VCaP (cell line): ENCODE measurements at regions not wholly inside any gene's neighbourhood (a gene's known extent, or its start where the extent isn't known, plus 50 kb on each side); places are given as distances from the start of the nearest gene placed in this dataset.

Experiments
- H3K27ac ChIP-seq: fragments of 450-650 bp; 2 replicates; pipeline ENCODE4 v1.5.1; 2017
- CTCF ChIP-seq: fragments of 450-650 bp; conservative IDR thresholded peaks from 2 replicates; pipeline ENCODE4 v1.5.1; 2017; ENCODE audit warnings: mild to moderate bottlenecking, moderate library complexity

- H3K27ac ChIP-seq = no peak overlapping the region
- TF ChIP-seq CTCF = no peak
Observed at GRCh38 chr2:182591774-182592173, 124.3 kb upstream of the DNAJC10 start.

- no peak overlapping the region for H3K27ac ChIP-seq
- TF ChIP-seq CTCF = no peak
Observed at GRCh38 chr2:182592691-182593393, 123.2 kb upstream of the DNAJC10 start.

- H3K27ac ChIP-seq = no peak overlapping the region
- no peak for TF ChIP-seq CTCF
Observed at GRCh38 chr2:182593394-182593975, 122.6 kb upstream of the DNAJC10 start.

- TF ChIP-seq CTCF = no peak
Observed at GRCh38 chr2:182594286-182594685, 121.8 kb upstream of the DNAJC10 start.

GRCh38 chr2:182595650-182596049 is 120.4 kb upstream of the DNAJC10 start:
- H3K27ac ChIP-seq = no peak overlapping the region
- no peak for TF ChIP-seq CTCF

More at GRCh38 chr2:182594286-182594685, 121.8 kb upstream of the DNAJC10 start:
- no peak overlapping the region for H3K27ac ChIP-seq

GRCh38 chr2:182597570-182598295 is 118.3 kb upstream of the DNAJC10 start:
- no peak for TF ChIP-seq CTCF
- no peak overlapping the region for H3K27ac ChIP-seq

- TF ChIP-seq CTCF = no peak
- H3K27ac ChIP-seq = no peak overlapping the region
Observed at GRCh38 chr2:182598626-182599025, 117.4 kb upstream of the DNAJC10 start.
